Left colon (tissue), 2 donors: ENCODE measurements at regions not wholly inside any gene's neighbourhood (a gene's known extent, or its start where the extent isn't known, plus 50 kb on each side); places are given as distances from the start of the nearest gene placed in this dataset.
A peak's percentile ranks its signal among the peaks of the same experiment; 100 is the strongest.

Experiments used
- ATAC-seq: fragments of 200-7000 bp; cut with Tn5 transposase; one replicate; pipeline ENCODE4 v1.9.1; 2020; ENCODE audit warnings: mild to moderate bottlenecking, moderate library complexity
- DNase-seq, 2 donors: peaks; one replicate each; pipeline ENCODE4 v3.0.0-alpha.2; 2020
- intact Hi-C, 2 donors: fragments of 100-400 bp; cut with DNase I in 1 of 2; cut with micrococcal nuclease in 1 of 2; formaldehyde crosslinking; loops; one replicate each; pipeline versions ENCODE4 v1.11.2 to v1.14.0; 2022; cut with DNase I, micrococcal nuclease
- donor health status: DM: no; HTN: no; CAD: no.
- donor health status: DM: yes; HTN: yes; CAD: no.

DNA sequence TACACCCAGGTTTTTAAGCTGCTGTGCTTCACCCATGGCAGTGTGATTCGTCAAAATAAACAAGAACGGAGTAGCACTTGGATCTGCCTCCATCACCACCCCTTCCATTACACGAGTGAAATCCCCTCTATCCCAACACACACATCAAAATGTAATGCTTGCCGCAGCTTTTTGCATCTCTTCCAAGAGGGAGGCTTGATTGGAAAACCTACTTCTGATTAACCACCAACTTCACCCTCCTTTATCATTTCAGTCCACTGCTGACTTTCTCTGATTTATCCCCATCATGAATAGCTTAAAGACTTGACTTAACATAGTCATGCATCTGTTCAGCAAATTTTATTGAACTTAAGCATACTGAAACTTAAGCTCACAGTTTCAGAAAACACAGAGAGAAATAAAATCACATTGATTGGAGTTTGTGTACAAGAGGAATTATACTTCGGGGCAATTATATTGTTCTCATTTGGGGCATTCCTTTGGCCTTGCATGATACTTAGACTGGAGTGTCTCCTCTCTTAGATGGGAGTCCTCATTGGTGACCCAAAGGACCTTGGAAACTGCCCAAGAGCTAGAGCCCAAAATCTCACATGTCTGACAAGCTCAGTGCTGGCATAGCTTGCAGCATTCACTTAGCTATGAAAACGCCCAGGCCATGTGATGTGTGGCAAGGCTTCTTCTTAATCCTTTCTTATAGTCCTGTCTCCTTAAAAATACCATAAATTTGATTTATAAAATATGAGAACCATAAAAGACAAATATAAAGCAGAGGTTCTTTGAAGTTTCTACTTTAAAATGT is 124.3 kb upstream of the UMPS start:
- DNase-seq (no peak), ATAC-seq (no peak)
- intact Hi-C loops = no loop called here

DNA sequence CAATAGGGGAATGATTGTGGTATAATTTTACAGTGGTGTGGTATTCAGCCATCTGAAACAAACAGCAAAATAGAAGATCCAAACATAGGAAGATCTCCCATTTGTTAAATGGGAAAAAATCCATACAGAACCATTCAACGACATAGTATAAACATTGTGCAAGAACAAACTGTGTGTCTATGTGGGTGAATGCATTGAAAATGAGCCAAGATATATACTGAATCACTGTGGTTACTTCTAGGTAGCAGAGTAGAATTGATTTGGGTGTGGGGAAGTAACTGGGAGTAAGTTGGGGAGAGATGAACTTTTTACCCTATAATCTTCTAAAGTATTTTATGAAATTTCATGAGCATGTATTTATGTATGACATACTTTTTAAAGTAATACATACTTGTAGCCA is 123.1 kb upstream of the UMPS start:
- DNase-seq = no peak
- intact Hi-C loops = no loop called here
- ATAC-seq = no peak

DNA sequence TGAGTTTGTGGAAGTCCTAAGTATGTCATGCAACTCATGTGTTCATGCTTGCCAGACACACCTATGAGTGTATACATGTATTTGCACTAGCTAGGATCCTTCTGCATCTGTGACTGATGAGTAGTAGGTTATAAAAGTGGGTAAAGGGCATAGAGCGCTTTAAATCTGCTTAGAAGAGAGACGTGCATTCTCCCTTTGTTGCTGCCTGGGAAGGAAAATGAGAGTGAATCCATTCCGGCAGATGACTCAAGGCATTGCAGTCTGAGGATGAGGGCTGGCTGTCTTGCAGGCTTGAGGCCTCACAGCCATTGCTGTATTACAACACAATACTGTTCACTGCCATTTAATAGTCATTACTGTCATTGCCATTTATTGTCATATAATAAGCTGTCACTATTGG is 120.8 kb upstream of the UMPS start:
- intact Hi-C loops = no loop called here
- DNase-seq (no peak), ATAC-seq (peak; percentile 84)

DNA sequence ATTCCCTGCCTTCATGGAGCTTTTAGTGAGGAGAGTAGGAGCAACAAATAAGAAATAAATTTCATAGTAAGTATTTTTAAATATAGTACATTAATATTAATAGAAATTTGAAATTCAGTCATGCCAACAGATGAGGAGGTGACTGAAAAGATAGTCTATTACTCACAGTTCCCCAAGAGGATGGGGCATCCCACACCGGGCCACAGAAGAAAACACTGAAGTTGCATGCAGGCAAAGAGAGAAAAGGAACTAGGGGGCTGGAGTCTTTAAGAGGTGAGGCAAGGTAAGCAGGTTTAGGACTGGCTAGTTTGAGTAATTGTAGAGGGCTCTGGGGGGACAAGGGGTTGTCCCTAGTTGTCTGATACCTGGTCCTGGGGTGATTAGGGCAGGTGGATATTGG is 120.1 kb upstream of the UMPS start:
- ATAC-seq (no peak), DNase-seq (no peak)
- intact Hi-C loops = no loop called here

DNA sequence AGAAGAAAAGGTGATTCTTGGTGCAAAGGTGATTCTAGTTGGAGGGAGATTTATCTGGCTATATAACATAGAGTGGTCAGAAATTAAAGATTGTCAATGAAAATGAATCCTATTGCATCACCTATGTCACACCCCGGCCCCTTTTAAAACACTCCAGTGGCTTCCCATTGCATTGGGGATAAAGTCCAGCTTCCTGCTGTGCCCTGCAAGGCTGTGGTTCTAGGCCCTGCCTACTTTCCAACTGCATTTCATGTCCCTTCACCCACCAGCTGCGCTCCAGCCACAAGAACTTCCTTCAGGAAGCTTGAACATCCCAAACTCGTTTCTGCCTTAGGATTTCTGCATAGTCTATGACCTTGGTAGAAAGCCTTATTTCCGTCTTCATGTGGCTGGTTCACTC is 118.7 kb upstream of the UMPS start:
- intact Hi-C loops = no loop called here
- ATAC-seq (peak; percentile 87), DNase-seq (peak; percentile 67 to 84)

DNA sequence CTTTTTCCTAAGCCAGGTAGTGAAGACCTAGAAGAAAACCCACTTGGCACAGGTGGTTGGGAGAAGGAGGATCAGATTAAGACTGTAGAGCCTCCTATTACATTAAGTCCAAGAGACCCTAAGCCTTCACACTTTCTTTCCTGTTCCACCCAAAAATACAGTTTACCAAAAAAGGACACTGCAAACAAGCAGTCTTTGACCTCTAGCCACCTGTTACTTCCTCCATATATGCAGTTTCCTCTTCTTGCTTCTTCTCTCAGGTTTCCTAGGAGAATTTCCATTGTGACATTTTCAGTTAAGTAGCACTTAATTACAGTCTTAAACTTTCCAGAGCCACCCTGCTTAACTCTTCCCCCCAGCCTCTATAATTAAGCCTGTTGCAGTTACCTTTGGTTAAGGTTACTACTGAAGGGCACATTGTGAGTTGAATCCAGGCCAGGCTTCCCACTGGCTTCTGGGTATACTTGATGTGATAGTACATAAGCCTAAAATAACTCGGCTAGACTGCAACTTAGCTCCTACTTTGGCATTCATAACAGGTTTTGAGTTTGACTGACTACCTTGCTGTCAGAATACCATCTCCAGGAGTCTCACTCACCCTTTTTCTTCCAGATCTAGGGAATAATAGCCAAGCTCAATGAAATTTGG is 114.2 kb upstream of the UMPS start:
- intact Hi-C loops = no loop called here
- no peak for ATAC-seq
- no peak for DNase-seq

DNA sequence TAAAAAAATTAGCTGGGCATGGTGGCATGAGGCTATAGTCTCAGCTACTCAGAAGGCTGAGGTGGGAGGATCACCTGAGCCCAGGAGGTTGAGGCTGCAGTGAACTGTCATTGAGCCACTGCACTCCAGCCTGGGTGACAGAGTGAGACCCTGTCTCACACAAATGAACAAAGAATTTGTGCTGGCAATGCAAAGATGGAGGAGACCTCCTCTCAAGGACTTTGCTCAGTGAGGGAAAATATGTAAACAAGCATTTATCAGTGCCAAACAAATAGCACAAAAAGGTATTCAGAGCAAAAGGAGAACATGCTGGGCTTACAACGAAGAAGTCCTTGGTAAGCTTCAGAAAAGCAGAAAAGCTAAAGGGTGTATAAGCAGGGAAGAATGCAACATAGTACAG is 113.1 kb upstream of the UMPS start:
- no peak for ATAC-seq
- intact Hi-C loops = no loop called here
- no peak for DNase-seq

DNA sequence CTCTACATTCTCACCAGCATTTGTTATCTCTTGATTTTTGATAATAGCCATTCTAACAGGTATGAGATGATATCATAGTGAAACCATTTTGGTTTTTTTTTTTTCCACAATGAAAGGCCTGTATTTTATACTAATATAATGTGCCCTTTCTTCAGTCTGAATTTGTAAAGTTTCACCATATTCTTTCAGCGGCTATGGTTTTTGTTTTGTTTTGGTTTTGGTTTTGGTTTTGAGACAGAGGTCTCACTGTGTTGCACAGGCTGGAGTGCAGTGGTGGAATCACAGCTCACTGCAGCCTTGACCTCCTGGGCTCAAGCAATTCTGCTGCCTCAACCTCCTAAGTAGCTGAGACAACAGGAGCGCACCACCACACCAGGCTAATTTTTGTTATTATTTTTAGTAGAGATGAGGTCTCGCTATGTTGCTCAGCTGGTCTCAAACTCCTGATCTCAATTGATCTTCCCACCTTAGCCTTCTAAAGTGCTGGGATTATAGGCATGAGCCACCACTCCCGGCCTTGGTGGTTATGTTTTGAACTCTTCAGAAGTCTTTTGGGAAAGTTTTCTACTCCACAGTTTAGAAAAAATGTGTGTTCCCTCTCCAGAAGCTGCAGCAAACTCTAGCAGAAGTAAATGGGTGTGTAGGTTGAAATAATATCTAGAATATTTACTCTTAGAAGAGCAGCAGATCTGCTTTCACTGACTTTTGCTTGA is 110.2 kb upstream of the UMPS start:
- peak; percentile 42 for ATAC-seq
- intact Hi-C loops = no loop called here
- DNase-seq = no peak

DNA sequence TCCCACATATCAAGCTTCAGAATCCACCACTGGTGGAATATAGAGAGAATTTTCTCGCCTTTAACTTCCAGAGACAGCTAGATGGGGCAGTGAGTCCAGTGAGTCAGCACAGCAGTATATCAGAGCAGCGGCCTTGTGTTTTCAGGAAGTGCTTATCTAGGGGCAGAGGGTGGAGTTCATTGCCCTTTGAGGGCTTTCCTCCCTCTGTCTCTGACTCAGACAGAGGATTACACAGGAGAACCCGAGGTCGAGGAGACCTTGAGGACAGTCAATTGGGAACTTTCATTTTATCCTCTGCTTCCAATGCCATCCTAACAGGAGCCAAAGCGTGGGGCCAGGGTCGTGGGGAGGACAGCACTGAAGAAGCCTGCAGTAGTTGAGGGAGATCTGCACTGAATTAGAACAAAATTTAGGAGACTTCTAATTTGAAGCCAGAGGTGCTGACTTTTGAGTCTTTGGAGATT is 109.6 kb upstream of the UMPS start:
- intact Hi-C loops = no loop called here
- peak; percentile 64 to 83 for DNase-seq
- ATAC-seq = peak; percentile 99

DNA sequence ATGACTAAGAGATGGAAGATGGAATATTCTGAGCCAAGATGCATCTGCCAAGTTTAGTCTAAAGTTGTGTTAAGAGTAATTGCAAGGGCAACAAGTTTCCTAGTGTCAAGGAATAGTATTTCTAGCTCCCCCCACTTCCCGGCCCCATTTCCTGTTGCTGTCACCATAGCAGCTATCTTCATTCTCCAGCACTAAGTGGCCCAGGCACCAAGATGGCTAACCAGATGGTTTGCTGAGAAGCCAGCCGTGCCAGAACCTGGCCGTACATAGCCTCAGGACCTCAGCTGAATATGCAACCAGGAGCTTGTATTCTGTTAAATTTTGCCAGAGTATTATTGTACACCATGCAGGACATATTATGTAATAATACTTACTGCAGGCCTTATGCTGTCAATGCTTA is 108.8 kb upstream of the UMPS start:
- ATAC-seq (no peak), DNase-seq (no peak)
- intact Hi-C loops = no loop called here

DNA sequence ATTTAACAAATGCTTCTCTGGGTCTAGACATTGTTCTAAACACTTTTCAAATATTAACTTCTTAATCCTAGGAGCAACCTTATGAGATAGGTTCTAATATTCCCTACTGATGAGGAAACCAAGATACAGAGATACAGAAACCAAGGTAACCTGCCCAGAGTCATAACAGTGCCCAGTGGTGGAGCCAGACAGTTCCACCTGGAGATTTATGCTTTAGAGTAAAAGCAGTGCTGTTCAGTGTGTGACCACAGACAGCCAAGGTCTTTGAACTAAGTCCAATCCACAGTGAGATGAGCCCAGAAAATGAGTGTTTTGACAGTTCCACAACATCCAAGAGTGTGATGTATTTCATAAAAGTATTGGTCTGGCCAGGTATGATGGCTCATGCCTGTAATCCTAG is 105.2 kb upstream of the UMPS start:
- no peak for DNase-seq
- ATAC-seq = no peak
- intact Hi-C loops = no loop called here

DNA sequence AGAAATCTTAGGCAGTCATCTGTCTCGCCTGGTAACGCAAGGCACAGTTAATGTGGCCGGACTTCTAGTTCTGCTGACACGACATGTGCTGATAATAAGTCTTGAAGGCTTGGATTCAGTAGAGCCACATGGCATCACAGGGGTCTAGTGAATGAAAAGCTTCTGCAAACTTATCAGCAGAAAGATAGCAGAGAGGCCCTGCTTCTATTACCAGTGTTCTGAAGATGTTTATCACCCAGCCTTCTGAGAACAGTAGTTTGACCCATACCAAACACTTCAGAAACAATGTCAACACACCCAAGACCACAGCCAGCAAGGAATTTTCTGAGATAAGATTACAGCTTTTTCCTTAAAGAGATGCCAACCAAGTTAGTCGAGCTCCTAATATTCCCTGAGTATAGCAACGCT is 102.7 kb upstream of the UMPS start:
- no peak for ATAC-seq
- DNase-seq = no peak
- intact Hi-C loops = no loop called here

DNA sequence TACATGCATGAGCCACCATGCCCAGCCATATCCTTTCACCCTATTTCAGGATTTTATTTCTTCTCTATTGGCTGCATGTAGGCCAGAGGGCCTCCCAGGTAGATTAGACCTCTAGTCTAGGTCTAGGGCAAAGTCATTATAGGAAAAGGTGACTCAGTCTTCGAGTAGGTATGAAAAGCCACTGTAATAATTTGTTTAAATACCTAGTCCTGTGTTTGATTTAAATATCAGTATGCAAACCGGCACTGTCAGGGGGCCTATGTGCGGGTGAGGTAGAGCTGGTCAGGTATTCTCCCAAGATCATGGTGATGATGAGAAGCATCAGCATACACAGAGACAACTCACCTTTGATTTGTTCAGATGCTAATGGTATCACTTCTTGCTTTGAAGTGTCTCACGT is 101.4 kb upstream of the UMPS start:
- DNase-seq (no peak), ATAC-seq (no peak)
- intact Hi-C loops = no loop called here

DNA sequence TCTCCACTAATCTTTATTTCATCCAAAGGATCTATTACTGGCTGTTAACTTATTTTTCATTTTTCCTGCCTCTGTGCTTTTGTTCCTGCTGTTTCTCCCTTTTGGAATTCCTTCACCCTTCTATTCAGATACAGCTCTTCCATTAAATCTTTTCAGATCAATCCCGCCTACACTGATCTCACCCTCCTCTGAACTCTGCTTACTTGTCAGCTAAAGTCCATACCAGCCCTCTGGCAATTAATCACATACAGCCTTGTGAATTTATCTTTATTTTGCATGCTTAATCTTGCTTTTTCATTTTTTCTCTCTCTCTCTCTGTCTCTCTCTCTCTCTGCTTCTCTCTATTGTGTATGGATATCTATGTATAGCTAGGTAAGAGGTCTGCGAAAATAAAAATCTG is 100.8 kb upstream of the UMPS start:
- DNase-seq (no peak), ATAC-seq (no peak)
- intact Hi-C loops = no loop called here

DNA sequence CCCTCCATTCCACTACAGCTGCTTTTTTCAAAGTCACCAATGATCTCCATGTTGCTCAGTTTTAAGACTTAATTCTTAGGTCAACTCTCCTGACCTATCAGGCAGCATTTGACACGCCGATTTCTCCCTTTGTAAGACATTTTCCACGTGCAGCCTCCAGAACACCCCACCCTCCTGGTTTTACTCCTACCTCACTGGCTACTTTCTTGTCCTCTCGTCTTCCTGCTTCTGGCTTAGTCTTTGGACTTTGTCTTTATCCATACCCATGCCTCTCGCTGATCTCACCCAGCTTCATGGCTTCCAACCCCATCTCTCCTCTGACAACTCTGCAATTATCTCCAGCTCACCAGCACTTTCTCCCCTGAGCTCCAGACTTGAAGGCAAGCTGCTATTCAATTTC is 99.3 kb upstream of the UMPS start:
- intact Hi-C loops = no loop called here
- peak; percentile 73 for ATAC-seq
- no peak for DNase-seq

DNA sequence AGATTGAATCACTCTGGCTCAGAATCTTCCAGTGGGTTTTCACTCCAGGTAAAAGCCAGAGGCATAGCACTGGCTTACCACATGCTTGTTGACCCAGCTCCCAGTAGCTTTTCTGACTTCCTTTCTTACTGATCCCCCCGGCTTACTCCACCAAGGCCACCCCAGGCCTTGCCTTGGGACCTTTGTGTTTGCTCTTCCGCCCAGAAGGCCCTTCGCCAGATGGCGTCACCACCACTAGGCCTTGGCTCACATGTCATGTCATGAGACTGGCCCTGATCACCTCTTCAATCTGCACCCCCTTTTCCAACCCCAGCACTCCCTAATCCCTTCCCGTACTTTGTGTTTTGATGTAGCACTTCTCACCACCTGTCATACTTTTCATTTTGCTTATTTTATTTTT is 98.5 kb upstream of the UMPS start:
- DNase-seq = no peak
- no peak for ATAC-seq
- intact Hi-C loops = no loop called here

DNA sequence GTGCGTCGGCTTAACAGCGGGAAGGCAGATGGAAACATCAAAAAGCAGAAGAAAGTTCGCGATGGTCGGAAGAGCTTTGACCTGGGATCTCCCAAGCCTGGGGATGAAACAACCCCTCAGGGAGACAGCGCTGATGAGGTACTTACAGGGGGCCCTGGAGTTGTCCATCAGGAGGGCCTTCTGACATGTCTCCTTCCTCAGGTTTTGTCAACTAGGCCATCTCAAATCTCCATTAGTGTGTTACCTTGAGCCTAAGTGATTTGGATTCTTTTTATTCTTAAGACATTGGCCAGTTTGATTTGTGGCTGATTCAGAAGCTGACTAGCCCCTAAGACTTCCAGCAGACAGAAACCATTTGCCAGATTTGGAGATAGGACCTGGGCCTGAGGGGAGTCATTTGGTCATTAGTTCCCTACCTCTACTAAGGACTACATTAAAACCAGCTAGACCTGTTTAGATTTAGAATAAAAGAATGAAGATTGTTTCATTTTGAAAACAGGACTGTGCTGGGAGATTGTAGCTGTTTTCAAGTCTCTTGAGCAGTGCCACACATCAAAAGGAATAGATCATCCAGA is 97.6 kb upstream of the UMPS start:
- intact Hi-C loops = no loop called here
- DNase-seq (no peak), ATAC-seq (no peak)

DNA sequence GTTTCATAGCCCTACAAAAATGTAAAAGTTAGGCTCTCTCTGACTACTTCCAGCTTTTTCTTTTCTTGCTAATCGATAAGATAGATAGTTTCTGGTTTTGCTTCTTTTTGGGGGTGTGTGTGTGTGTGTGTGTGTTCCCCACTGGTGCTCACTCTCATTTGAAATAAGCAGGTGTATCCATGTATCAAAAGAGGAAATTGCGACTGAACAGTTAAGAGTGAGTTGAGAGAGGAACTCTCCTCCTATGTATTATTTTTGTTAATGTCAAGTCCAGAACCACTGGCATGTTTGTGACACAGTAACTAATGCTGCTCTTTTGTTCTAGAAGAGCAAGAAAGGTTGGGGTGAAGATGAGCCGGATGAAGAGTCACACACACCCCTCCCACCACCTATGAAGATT is 96.7 kb upstream of the UMPS start:
- intact Hi-C loops = no loop called here
- DNase-seq (no peak), ATAC-seq (no peak)

DNA sequence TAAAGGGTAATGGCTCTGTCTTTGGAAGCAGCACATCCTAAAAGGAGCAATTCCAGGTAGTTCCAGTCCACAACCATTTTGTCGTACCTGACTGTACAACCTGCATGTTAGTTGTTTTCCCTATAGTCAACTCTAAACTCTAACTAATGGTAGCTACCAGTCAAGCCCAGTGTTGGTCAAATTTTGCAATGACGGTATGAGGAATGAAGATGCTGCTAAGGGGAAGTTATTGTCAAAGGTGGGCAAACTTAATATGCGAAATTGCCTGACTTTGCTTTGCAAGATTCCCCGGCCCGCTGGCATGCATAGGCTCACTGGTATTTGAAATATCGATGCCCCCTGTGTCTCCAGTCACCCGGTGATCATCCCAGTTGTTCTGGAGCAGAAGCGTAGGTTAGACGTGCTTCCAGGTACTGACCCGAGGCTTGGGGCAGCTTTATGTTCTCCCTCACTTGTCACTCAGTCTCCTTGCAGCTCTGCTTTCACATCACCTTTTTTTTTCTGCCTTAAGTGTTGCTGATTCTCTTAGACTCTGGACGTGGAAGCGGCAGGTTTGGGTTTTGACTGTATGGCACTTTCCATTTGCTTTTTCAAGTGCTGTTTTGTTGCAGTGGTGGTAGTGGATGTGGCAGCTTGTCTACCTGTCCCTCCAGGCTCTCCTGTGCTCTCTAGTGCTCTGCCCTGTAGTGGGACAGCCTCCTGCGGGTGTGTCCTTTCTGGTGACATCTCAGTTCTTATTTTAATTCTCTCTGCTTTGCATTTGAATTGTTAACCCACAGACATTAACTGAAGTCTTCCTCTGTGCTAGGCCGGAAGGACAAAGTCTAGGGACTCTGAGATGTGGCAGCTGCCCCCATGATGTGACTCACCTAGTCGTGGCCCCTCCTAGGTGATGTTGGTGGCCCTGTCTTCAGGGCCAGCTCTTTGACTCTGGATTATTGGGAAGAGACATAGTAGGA is 95.8 kb upstream of the UMPS start:
- intact Hi-C loops = no loop called here

More for the DNA sequence above, 95.8 kb upstream of the UMPS start:
- peak; percentile 63 for ATAC-seq
- DNase-seq = peak; percentile 58 to 72
